ENCODE measurements at regions not wholly inside any gene's neighbourhood (a gene's known extent, or its start where the extent isn't known, plus 50 kb on each side); places are given as distances from the start of the nearest gene placed in this dataset.

DNA sequence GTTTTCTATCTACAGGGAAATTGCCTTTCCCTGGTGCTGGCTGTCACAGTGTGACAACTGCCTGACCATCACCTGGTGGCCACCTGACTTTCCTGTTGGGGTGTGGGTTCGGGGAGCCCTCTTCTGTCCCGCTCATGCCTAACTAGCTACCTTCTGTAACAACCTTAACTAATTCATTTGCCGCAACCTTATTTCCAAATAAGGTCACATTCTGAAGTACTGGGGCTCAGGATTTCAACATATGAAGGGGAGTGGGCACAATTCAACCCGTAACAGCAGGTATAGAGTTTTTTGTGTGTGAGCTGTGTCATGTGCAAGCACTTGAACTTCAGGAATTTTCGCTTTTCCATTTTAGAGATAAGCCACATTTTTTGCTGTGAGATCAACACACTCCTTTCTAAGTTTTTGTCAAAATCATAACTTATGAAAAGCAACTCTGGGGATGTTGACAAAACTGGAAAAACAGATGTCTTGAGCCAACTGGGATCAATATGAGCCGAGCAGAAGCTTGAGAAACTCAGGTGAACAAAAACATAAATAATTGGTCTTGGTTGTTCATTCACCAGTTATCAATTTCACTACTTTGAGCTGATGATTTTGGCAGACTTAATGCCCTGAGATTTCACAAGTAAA lies 242.0 kb upstream of the RGMA start:
- Histone ChIP-seq H3K27me3 (ENCODE audit: insufficient read depth, poor library complexity, severe bottlenecking) (no peaks in the 10 kb centered on the region), H3K4me3 (replicated peaks; ENCODE audit: insufficient read depth, low read length) (no peak overlapping the region), H3K27ac (replicated peaks) (no peak overlapping the region)
- no peak for TF ChIP-seq POLR2AphosphoS5 (IDR thresholded peaks at IDR 0.05; ENCODE audit: low read depth)
- TF ChIP-seq CTCF (IDR thresholded peaks at IDR 0.05; ENCODE audit: insufficient read depth, low read length) = no peak
- TF ChIP-seq GABPA (IDR thresholded peaks at IDR 0.05; ENCODE audit: low read depth) = no peak
- no peak for TF ChIP-seq SPI1 (IDR thresholded peaks at IDR 0.05; ENCODE audit: borderline replicate concordance, low read depth)
- no peak for TF ChIP-seq REST (IDR thresholded peaks at IDR 0.05; ENCODE audit: insufficient replicate concordance, low read depth)
- no peak for DNase-seq (ENCODE audit: low read depth in 1 of 2, low spot score in 1 of 2)

- no peak for TF ChIP-seq GABPA (IDR thresholded peaks at IDR 0.05; ENCODE audit: low read depth)
- no peak for TF ChIP-seq CTCF (IDR thresholded peaks at IDR 0.05; ENCODE audit: insufficient read depth, low read length)
- TF ChIP-seq REST (IDR thresholded peaks at IDR 0.05; ENCODE audit: insufficient replicate concordance, low read depth) = no peak
- TF ChIP-seq SPI1 (IDR thresholded peaks at IDR 0.05; ENCODE audit: borderline replicate concordance, low read depth) = no peak
- no peak for TF ChIP-seq POLR2AphosphoS5 (IDR thresholded peaks at IDR 0.05; ENCODE audit: low read depth)
- H3K27me3 ChIP-seq (ENCODE audit: insufficient read depth, poor library complexity, severe bottlenecking) = no peaks in the 10 kb centered on the region
- DNase-seq (ENCODE audit: low read depth in 1 of 2, low spot score in 1 of 2) = no peak
- no peak overlapping the region for H3K27ac ChIP-seq (replicated peaks)
- H3K4me3 ChIP-seq (replicated peaks; ENCODE audit: insufficient read depth, low read length) = no peak overlapping the region
Observed at GRCh38 chr15:93327364-93327763, 238.4 kb upstream of the RGMA start.

DNA sequence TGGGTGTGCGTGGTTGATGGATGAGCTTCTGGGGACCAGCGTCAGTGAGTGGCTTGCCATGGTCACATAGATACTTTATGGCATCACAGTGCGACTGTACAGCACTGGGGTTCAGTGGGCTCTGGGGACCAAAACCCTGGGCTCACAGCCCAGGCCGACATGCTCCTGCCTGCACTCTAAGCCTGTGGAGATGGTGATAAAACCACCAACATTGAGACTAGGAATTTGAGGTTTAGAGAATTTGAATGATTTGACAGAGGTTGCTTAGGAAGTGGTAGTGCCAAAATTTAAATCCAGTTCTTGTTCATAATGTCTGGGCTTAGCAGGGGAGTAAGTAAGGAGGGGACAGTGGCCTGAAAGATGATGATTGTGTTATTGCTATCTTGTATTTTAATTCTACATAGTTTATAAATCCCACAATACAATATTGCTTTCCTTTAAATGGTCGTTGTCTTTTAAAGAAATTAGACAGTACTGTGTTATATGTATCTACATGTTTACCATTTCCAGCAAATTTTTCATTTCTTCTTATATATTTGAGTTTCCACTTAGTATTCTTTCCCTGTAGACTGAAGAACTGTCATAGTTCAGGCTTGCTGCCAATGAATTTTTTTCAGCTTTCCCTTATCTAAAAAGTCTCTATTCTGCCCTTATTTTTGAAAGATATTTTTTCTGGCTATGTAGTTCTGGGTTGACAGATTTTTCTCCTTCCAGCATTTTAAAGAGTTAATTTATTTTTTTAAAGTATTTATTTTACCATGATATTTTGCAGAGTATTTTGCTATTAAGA lies 235.4 kb upstream of the RGMA start:
- Histone ChIP-seq H3K27ac (replicated peaks) (no peak overlapping the region), H3K27me3 (ENCODE audit: insufficient read depth, poor library complexity, severe bottlenecking) (no peaks in the 10 kb centered on the region), H3K4me3 (replicated peaks; ENCODE audit: insufficient read depth, low read length) (no peak overlapping the region)
- TF ChIP-seq REST (IDR thresholded peaks at IDR 0.05; ENCODE audit: insufficient replicate concordance, low read depth) (no peak), POLR2AphosphoS5 (IDR thresholded peaks at IDR 0.05; ENCODE audit: low read depth) (no peak), CTCF (IDR thresholded peaks at IDR 0.05; ENCODE audit: insufficient read depth, low read length) (no peak), SPI1 (IDR thresholded peaks at IDR 0.05; ENCODE audit: borderline replicate concordance, low read depth) (no peak), GABPA (IDR thresholded peaks at IDR 0.05; ENCODE audit: low read depth) (no peak)
- DNase-seq (ENCODE audit: low read depth in 1 of 2, low spot score in 1 of 2) = no peak

Data from HL-60 (cell line).